Naive thymus-derived CD8-positive, alpha-beta T cell (primary cell): ENCODE measurements at regions not wholly inside any gene's neighbourhood (a gene's known extent, or its start where the extent isn't known, plus 50 kb on each side); places are given as distances from the start of the nearest gene placed in this dataset.

Source experiments
- ATAC-seq, 2 donors: fragments of 150-1000 bp; cut with Tn5 transposase in 1 of 2; sonication (Bioruptor Pico), chemical (Tn5 transposase) in 1 of 2; 1 replicate in 1 of 2; 2 replicates in 1 of 2; pipeline ENCODE4 v1.10.0; 2021; ENCODE audit warnings: mild to moderate bottlenecking in 2 of 2, moderate library complexity in 2 of 2
- POLR2A ChIA-PET: fragments of 350-600 bp; sonication (Branson Sonifier 250); formaldehyde crosslinking; loops from one replicate; lab custom pipeline; 2021; ENCODE audit warnings: antibody characterized with exemption; lab: Charles Lee
- DNase-seq, 10 donors: peaks; one replicate each; pipeline versions ENCODE4 v3.0.0 to v3.0.0-alpha.2; 2020 to 2022
- H3K27ac Mint-ChIP-seq, 10 donors: one replicate each; pipeline ENCODE4 v1.8.0; 2020 to 2022; ENCODE audit warnings: mild to moderate bottlenecking in 10 of 10, mixed read lengths in 10 of 10, moderate library complexity in 4 of 10, inconsistent platforms in 1 of 10
- H3K27me3 Mint-ChIP-seq, 5 donors: one replicate each; pipeline ENCODE4 v1.8.0; 2021 to 2022; ENCODE audit warnings: mixed read lengths in 5 of 5
- H3K36me3 Mint-ChIP-seq, 3 donors: one replicate each; pipeline ENCODE4 v1.8.0; 2020 to 2022; ENCODE audit warnings: mixed read lengths in 3 of 3, mild to moderate bottlenecking in 2 of 3, inconsistent platforms in 1 of 3
- H3K4me1 Mint-ChIP-seq, 4 donors: one replicate each; pipeline ENCODE4 v1.8.0; 2021 to 2022; ENCODE audit warnings: mixed read lengths in 4 of 4
- H3K4me3 Mint-ChIP-seq, 10 donors: one replicate each; pipeline ENCODE4 v1.8.0; 2020 to 2022; ENCODE audit warnings: mild to moderate bottlenecking in 10 of 10, mixed read lengths in 10 of 10, moderate library complexity in 6 of 10, inconsistent platforms in 1 of 10
- H3K9me3 Mint-ChIP-seq, 9 donors: one replicate each; pipeline ENCODE4 v1.8.0; 2020 to 2022; ENCODE audit warnings: mixed read lengths in 9 of 9, mild to moderate bottlenecking in 3 of 9, inconsistent platforms in 1 of 9, moderate library complexity in 1 of 9

GRCh38 chr2:602571-603359 is 74.4 kb downstream of the TMEM18 start:
- POLR2A ChIA-PET: interaction anchor here (0.7 kb wide), 1 partner anchor 47 kb away, joined by 3 read pairs; no protein-coding TSS in a partner anchor
- H3K27ac Mint-ChIP-seq: no peak overlapping the region
- ATAC-seq: no peak

GRCh38 chr2:601806-602455 is 75.3 kb downstream of the TMEM18 start:
- Mint-ChIP-seq H3K36me3 (no peaks in the 10 kb centered on the region), H3K27ac (no peak overlapping the region), H3K4me3 (no peak overlapping the region), H3K4me1 (peaks cover 0 to 5% (median 0%) of the 10 kb centered on the region in 4 donors), H3K9me3 (peaks cover 0 to 2% (median 0%) of the 10 kb centered on the region in 9 donors), H3K27me3 (peaks cover 0 to 4% (median 0%) of the 10 kb centered on the region in 5 donors)
- POLR2A ChIA-PET: no interaction called here
- ATAC-seq (no peak), DNase-seq (no peak)

More at GRCh38 chr2:602571-603359, 74.4 kb downstream of the TMEM18 start:
- no peak for DNase-seq
- no peaks in the 10 kb centered on the region for H3K36me3 Mint-ChIP-seq
- H3K27me3 Mint-ChIP-seq: peaks cover 0 to 6% (median 0%) of the 10 kb centered on the region in 5 donors
- no peak overlapping the region for H3K4me3 Mint-ChIP-seq
- peaks cover 0 to 2% (median 0%) of the 10 kb centered on the region in 4 donors for H3K4me1 Mint-ChIP-seq
- peaks cover 0 to 2% (median 0%) of the 10 kb centered on the region in 9 donors for H3K9me3 Mint-ChIP-seq

- Mint-ChIP-seq H3K36me3 (no peaks in the 10 kb centered on the region), H3K27ac (no peak overlapping the region), H3K4me3 (no peak overlapping the region), H3K9me3 (peaks cover 0 to 2% (median 0%) of the 10 kb centered on the region in 9 donors), H3K4me1 (peaks cover 0 to 4% (median 0%) of the 10 kb centered on the region in 4 donors), H3K27me3 (peaks cover 0 to 3% (median 0%) of the 10 kb centered on the region in 5 donors)
- no peak for DNase-seq
- POLR2A ChIA-PET: no interaction called here
- no peak for ATAC-seq
Measured at GRCh38 chr2:601387-601698, 75.9 kb downstream of the TMEM18 start.

GRCh38 chr2:600542-601386 is 76.4 kb downstream of the TMEM18 start:
- DNase-seq: no peak
- Mint-ChIP-seq H3K9me3 (peaks cover 0 to 2% (median 0%) of the 10 kb centered on the region in 9 donors), H3K27me3 (peaks cover 0 to 3% (median 0%) of the 10 kb centered on the region in 5 donors), H3K4me1 (peaks cover 0 to 4% (median 0%) of the 10 kb centered on the region in 4 donors), H3K27ac (no peak overlapping the region), H3K4me3 (no peak overlapping the region), H3K36me3 (no peaks in the 10 kb centered on the region)
- ATAC-seq: no peak
- POLR2A ChIA-PET: no interaction called here

GRCh38 chr2:599601-600000 is 77.6 kb downstream of the TMEM18 start:
- peaks cover 0 to 2% (median 0%) of the 10 kb centered on the region in 9 donors for H3K9me3 Mint-ChIP-seq
- H3K4me3 Mint-ChIP-seq: no peak overlapping the region
- ATAC-seq (no peak), DNase-seq (no peak)
- H3K27me3 Mint-ChIP-seq: peaks cover 0 to 3% (median 0%) of the 10 kb centered on the region in 5 donors
- POLR2A ChIA-PET: no interaction called here
- H3K27ac Mint-ChIP-seq: peak overlapping the region in 1 of 10 donors; percentile 70
- H3K36me3 Mint-ChIP-seq: no peaks in the 10 kb centered on the region
- peaks cover 0 to 4% (median 0%) of the 10 kb centered on the region in 4 donors for H3K4me1 Mint-ChIP-seq

GRCh38 chr2:598058-598802 is 79.0 kb downstream of the TMEM18 start:
- POLR2A ChIA-PET: no interaction called here
- peaks cover 0 to 3% (median 0%) of the 10 kb centered on the region in 5 donors for H3K27me3 Mint-ChIP-seq
- peaks cover 0 to 4% (median 0%) of the 10 kb centered on the region in 4 donors for H3K4me1 Mint-ChIP-seq
- no peak overlapping the region for H3K4me3 Mint-ChIP-seq
- H3K36me3 Mint-ChIP-seq: no peaks in the 10 kb centered on the region
- ATAC-seq: no peak
- no peak overlapping the region for H3K27ac Mint-ChIP-seq
- H3K9me3 Mint-ChIP-seq: no peaks in the 10 kb centered on the region
- no peak for DNase-seq

- ATAC-seq (no peak), DNase-seq (no peak)
- peak overlapping the region in 1 of 10 donors; percentile 78 for H3K27ac Mint-ChIP-seq
- no peak overlapping the region for H3K4me3 Mint-ChIP-seq
- peaks cover 0 to 4% (median 0%) of the 10 kb centered on the region in 4 donors for H3K4me1 Mint-ChIP-seq
- POLR2A ChIA-PET: no interaction called here
- peaks cover 0 to 8% (median 4%) of the 10 kb centered on the region in 5 donors for H3K27me3 Mint-ChIP-seq
- no peaks in the 10 kb centered on the region for H3K36me3 Mint-ChIP-seq
- H3K9me3 Mint-ChIP-seq: no peaks in the 10 kb centered on the region
Measured at GRCh38 chr2:595831-596592, 81.2 kb downstream of the TMEM18 start.

GRCh38 chr2:595141-595815 is 81.9 kb downstream of the TMEM18 start:
- Mint-ChIP-seq H3K9me3 (no peaks in the 10 kb centered on the region), H3K36me3 (no peaks in the 10 kb centered on the region), H3K27me3 (peaks cover 0 to 15% (median 4%) of the 10 kb centered on the region in 5 donors), H3K4me1 (peaks cover 0 to 4% (median 0%) of the 10 kb centered on the region in 4 donors), H3K27ac (no peak overlapping the region), H3K4me3 (no peak overlapping the region)
- no peak for DNase-seq
- ATAC-seq: no peak
- POLR2A ChIA-PET: no interaction called here

GRCh38 chr2:594297-594949 is 82.8 kb downstream of the TMEM18 start:
- DNase-seq (no peak), ATAC-seq (no peak)
- no peaks in the 10 kb centered on the region for H3K9me3 Mint-ChIP-seq
- peaks cover 0 to 4% (median 0%) of the 10 kb centered on the region in 4 donors for H3K4me1 Mint-ChIP-seq
- H3K27me3 Mint-ChIP-seq: peaks cover 1 to 23% (median 4%) of the 10 kb centered on the region in 5 donors
- no peak overlapping the region for H3K27ac Mint-ChIP-seq
- no peak overlapping the region for H3K4me3 Mint-ChIP-seq
- H3K36me3 Mint-ChIP-seq: no peaks in the 10 kb centered on the region
- POLR2A ChIA-PET: no interaction called here

GRCh38 chr2:593356-594026 is 83.7 kb downstream of the TMEM18 start:
- ATAC-seq: no peak
- H3K9me3 Mint-ChIP-seq: no peaks in the 10 kb centered on the region
- no peak overlapping the region for H3K4me3 Mint-ChIP-seq
- H3K36me3 Mint-ChIP-seq: no peaks in the 10 kb centered on the region
- POLR2A ChIA-PET: no interaction called here
- no peak overlapping the region for H3K27ac Mint-ChIP-seq
- peaks cover 1 to 31% (median 11%) of the 10 kb centered on the region in 5 donors for H3K27me3 Mint-ChIP-seq
- DNase-seq: no peak
- peaks cover 0 to 4% (median 0%) of the 10 kb centered on the region in 4 donors for H3K4me1 Mint-ChIP-seq
